Adrenal gland (tissue), 5 donors: ENCODE measurements at regions not wholly inside any gene's neighbourhood (a gene's known extent, or its start where the extent isn't known, plus 50 kb on each side); places are given as distances from the start of the nearest gene placed in this dataset.

Experiments
- CTCF ChIP-seq, 6 experiments: fragments of 450-650 bp in 4 of 6; fragments of 200-600 bp in 2 of 6; sonication (generic) in 1 of 6; IDR thresholded peaks; 1 replicate in 5 of 6; 2 replicates in 1 of 6; pipeline versions ENCODE4 v1.5.1 to v1.8.0; 2016 to 2021; ENCODE audit warnings: antibody characterized with exemption in 6 of 6, mild to moderate bottlenecking in 2 of 6, moderate library complexity in 1 of 6
- POLR2A ChIP-seq, 2 donors: fragments of 450-650 bp; IDR thresholded peaks; one replicate each; pipeline ENCODE4 v1.6.1; 2017; ENCODE audit warnings: antibody characterized with exemption in 2 of 2, mild to moderate bottlenecking in 2 of 2, moderate library complexity in 1 of 2
- donor health status: DM: no; HTN: no; CAD: no.

- TF ChIP-seq POLR2A (IDR thresholded peaks at IDR 0.05) (no peak), CTCF (IDR thresholded peaks at IDR 0.05) (no peak)
Observed at GRCh38 chrX:39679497-39680157, 418.1 kb downstream of the BCOR start.
